Fibroblast of villous mesenchyme (primary cell): ENCODE measurements at regions not wholly inside any gene's neighbourhood (a gene's known extent, or its start where the extent isn't known, plus 50 kb on each side); places are given as distances from the start of the nearest gene placed in this dataset.
"Not testable (repeated sequence)": the region's sequence is repeated elsewhere in the genome, so short reads cannot be mapped to it uniquely, and the experiment has no call there.

Experiments
- DNase-seq: peaks from one replicate; pipeline ENCODE4 v3.0.0-alpha.2; 2010; ENCODE audit warnings: low read depth
- H3K4me3 ChIP-seq: 2 replicates; pipeline ENCODE4 v1.5.1; 2011; ENCODE audit warnings: low read depth, mild to moderate bottlenecking, low read length
- TF ChIP-seq, protein P1 (sequence below): IDR thresholded peaks from 2 replicates; pipeline ENCODE4 v1.5.1; 2012; ENCODE audit warnings: low read depth, mild to moderate bottlenecking, low read length; ENCODE audit not compliant: insufficient read depth

DNA sequence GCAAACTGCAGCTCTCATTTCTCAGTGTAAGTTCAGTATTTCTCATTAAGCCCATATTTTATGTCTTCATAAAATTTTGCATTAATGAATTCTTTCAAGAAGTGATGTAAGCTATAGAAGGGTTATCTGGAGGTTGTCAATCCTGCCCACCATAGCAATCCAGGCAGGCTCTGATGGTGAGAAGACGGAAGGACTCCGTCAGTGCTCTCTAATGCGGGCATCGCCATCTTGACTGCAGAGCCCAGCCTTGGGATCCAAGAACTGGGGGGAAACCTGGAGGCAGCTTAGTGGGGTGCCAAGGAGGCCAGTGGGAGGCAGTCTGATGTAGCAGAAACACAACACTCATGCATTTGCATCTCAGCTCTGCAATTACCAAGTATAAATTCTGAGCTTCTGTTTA lies 707.4 kb upstream of the NRP1 start:
- no peak for DNase-seq
- no peak overlapping the region for H3K4me3 ChIP-seq
- TF ChIP-seq, protein P1, sequence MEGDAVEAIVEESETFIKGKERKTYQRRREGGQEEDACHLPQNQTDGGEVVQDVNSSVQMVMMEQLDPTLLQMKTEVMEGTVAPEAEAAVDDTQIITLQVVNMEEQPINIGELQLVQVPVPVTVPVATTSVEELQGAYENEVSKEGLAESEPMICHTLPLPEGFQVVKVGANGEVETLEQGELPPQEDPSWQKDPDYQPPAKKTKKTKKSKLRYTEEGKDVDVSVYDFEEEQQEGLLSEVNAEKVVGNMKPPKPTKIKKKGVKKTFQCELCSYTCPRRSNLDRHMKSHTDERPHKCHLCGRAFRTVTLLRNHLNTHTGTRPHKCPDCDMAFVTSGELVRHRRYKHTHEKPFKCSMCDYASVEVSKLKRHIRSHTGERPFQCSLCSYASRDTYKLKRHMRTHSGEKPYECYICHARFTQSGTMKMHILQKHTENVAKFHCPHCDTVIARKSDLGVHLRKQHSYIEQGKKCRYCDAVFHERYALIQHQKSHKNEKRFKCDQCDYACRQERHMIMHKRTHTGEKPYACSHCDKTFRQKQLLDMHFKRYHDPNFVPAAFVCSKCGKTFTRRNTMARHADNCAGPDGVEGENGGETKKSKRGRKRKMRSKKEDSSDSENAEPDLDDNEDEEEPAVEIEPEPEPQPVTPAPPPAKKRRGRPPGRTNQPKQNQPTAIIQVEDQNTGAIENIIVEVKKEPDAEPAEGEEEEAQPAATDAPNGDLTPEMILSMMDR = no peak

DNA sequence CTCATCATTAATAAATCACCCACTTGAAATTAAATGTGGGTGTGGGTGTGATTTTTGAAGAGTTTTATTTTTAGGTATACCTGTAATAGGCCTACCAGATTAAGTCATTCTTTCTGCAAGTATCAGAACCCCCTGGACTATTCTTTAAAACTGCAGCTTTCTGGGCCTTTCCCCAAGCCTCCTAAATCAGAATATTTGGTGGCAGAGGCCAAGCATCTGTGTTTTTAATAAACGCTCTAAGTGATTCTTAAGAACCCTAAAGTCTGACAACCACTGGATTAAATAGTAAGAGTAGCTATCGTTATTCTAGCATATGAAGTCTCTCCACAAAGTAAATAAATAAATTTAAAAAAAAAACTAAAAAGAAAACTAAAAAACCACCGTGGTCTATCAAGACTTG lies 703.0 kb upstream of the NRP1 start:
- DNase-seq = no peak
- no peak overlapping the region for H3K4me3 ChIP-seq
- TF ChIP-seq, protein P1 = no peak

DNA sequence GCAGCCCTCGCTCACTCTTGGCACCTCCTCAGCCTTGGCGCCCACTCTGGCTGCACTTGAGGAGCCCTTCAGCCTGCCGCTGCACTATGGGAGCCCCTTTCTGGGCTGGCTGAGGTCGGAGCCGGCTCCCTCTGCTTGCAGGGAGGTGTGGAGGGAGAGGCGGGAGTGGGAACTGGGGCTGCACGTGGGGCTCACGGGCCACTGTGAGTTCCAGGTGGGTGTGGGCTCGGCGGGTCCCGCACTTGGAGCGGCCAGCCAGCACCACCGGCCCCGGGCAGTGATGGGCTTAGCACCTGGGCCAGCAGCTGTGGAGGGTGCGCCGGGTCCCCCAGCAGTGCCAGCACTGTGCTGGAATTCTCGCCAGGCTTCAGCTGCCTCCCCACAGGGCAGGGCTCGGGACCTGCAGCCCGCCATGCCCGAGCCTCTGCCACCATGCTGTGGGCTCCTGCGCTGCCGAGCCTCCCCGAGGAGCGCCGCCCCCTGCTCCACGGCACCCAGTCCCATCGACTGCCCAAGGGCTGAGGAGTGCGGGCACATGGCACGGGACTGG lies 700.8 kb upstream of the NRP1 start:
- not testable (repeated sequence) for H3K4me3 ChIP-seq, DNase-seq

DNA sequence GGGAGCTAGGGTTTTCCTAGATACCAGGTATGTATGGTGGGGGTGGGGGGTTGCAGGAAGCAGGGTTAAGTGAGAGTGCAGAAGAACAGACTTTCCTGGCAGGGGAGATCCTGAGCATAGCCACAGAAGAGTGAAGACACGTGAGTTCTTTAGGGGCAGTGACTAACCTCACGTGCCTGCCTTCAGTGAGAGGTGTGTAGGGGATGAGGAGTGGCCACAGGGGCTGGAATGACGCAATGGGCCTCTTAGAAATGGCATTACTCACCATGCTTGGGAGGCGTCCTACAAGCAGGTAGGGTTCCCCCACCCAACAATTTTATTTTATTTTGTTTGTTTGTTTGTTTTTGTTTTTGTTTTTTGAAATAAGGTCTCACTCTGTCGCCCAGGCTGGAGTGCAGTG lies 698.6 kb upstream of the NRP1 start:
- no peak for DNase-seq
- H3K4me3 ChIP-seq = no peak overlapping the region
- TF ChIP-seq, protein P1 = no peak

DNA sequence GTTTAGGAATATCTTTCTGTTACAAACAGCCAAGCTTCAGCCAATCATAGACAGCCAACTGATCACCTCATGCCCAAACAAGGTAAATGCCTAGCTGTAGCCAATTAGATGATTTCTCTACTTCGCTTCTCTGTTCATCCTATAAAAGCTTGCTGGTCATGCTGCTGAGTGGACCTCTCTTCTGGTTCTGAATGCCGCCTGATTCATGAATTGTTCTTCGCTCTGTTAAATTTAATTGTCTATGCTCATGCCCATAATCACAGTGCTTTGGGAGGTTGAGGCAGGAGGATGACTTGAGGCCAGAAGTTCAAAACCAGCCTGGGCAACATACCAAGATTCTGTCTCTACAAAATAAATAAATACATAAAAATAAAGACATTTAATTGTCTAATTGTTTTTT lies 698.1 kb upstream of the NRP1 start:
- DNase-seq = no peak
- no peak overlapping the region for H3K4me3 ChIP-seq
- TF ChIP-seq, protein P1 = no peak

DNA sequence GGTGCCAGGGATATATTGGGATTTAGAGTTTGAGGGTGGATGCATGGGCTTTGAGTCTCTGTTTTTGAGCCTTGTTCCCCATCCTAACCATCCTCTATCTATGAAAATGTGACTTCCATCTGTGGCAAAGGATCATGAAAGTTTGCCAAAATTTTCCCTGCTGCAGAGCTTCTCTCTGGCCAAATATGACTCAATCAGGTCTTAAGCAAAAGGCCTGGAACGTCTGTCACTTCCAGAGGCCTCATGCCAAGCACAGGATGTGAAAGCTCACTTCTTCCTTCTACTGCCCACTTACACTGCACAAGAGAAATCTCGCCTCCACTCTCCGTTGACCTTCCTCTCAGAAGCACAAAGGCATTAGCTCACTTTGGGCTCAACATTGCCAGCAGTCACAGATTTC lies 696.9 kb upstream of the NRP1 start:
- TF ChIP-seq, protein P1 = no peak
- peak; percentile 48 for DNase-seq

DNA sequence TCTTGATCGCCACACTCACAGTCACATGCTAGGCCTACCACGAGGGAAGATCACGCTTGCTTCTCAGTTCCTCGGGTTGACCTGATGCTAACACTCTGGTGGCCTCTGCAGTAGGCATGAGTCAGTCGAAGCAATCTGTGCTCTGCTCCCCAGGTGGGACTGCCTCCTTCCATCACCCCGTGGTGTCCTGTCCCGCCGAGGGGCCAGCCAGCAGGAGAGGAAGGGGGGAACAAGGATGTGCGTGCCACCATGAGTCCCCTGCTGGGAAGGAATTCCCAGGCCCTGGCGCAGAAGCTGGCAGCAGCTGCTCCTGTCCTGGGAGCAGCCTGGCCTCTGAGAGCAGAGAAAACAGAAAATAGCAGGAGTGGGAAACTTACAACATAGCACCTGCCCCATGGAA lies 695.0 kb upstream of the NRP1 start:
- H3K4me3 ChIP-seq = no peak overlapping the region
- DNase-seq = no peak
- TF ChIP-seq, protein P1 = no peak

More for the DNA sequence above, 696.9 kb upstream of the NRP1 start:
- H3K4me3 ChIP-seq = no peak overlapping the region

DNA sequence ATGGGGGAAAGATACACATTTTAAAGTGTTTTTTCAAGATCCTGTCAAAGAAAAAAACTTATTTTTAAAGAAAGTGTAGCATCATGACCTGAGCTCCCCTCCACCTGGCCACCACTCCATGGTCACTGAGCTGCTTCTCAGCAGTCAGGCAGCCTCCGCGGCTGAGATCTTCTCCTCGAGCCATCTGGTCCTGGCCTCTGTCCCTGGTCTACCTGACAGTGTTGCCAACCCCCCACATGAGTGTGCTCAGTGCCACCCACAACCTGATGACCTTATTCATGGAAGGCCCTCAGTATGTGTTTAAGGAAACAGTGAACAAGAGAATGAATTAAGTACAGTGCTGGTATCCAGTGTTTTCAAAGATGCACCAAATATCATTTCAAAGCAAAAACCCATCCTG lies 694.5 kb upstream of the NRP1 start:
- no peak for DNase-seq
- H3K4me3 ChIP-seq = no peak overlapping the region
- TF ChIP-seq, protein P1 = no peak
